ENCODE measurements at regions not wholly inside any gene's neighbourhood (a gene's known extent, or its start where the extent isn't known, plus 50 kb on each side); places are given as distances from the start of the nearest gene placed in this dataset.
A peak's percentile ranks its signal among the peaks of the same experiment; 100 is the strongest.
"Not testable (repeated sequence)": the region's sequence is repeated elsewhere in the genome, so short reads cannot be mapped to it uniquely, and the experiment has no call there.

- no peaks in the 10 kb centered on the region for H3K36me3 ChIP-seq (replicated peaks)
- H3K4me3 ChIP-seq: no peak overlapping the region
- in situ Hi-C loops (cut with MboI; ENCODE audit: low sequenced_read_pairs): no loop called here
- 0 out of 2 replicates have a peak, but pooled peaks cover 3% of the 10 kb centered on the region for H3K27me3 ChIP-seq (ENCODE audit: low read depth)
- H3K4me1 ChIP-seq: no peaks in the 10 kb centered on the region
- no peaks in the 10 kb centered on the region for H3K9me3 ChIP-seq
- no peak for DNase-seq (ENCODE audit: low spot score in 2 of 2)
Measured at GRCh38 chr21:36611379-36611778, 87.5 kb upstream of the SIM2 start.

GRCh38 chr21:36613059-36613458 is 85.9 kb upstream of the SIM2 start:
- Histone ChIP-seq H3K27me3 (ENCODE audit: low read depth) (0 out of 2 replicates have a peak, but pooled peaks cover 3% of the 10 kb centered on the region), H3K4me3 (no peak overlapping the region), H3K36me3 (replicated peaks) (no peaks in the 10 kb centered on the region), H3K4me1 (no peaks in the 10 kb centered on the region), H3K9me3 (no peaks in the 10 kb centered on the region)
- in situ Hi-C loops (cut with MboI; ENCODE audit: low sequenced_read_pairs): no loop called here
- no peak for DNase-seq (ENCODE audit: low spot score in 2 of 2)

DNA sequence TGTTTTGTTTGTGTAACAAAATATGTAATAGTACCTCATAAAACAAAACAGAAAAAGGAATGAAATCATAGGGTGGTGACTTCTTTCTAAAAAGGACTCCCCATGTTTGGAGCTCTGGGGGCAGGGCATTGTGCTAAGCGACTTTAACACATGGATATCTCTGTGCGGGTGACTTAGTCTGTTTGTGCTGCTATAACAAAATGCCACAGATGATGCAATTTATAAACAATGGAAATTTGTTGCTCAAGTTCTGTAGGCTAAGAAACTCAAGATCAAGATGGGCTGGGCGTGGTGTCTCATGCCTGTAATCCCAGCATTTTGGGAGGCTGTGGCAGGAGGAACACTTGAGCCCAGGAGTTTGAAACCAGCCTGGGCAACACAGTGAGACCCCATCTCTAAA is 85.4 kb upstream of the SIM2 start:
- 0 out of 2 replicates have a peak, but pooled peaks cover 3% of the 10 kb centered on the region for H3K27me3 ChIP-seq (ENCODE audit: low read depth)
- H3K36me3 ChIP-seq (replicated peaks): no peaks in the 10 kb centered on the region
- H3K4me3 ChIP-seq: no peak overlapping the region
- DNase-seq (ENCODE audit: low spot score in 2 of 2): no peak
- no peaks in the 10 kb centered on the region for H3K9me3 ChIP-seq
- in situ Hi-C loops (cut with MboI; ENCODE audit: low sequenced_read_pairs): no loop called here
- H3K4me1 ChIP-seq: no peaks in the 10 kb centered on the region

DNA sequence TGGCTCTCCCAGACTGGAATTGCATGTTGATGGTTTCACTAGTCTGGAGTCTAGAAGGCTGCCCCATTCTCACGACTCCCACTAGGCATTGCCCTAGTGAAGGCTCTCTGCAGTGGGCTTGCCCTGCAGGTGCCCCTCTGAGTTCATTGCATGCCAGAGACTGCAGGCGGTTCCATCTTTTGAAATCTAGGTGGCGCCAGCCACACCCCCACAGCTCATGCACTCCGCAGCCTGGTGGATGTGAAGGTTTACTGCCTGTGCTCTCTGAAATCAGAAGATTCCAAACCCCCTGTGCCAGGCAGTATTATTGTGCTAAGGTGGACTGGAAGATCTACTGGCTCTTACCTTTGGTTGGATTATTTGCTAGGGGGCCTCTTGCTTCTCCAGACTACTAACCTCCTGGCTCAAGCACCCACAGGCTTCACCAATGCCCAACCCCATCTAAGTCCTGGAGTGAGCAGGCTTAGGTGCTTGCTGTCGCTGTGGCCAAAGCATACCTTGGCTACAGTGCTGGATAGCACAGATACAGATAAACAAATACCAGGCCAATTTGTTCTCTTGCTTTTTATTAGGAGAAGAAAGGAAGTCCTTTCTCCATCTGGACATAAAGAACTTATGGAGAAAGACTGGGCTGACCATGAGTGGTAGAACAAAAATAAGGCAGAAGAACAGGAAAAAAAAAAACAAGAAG is 83.5 kb upstream of the SIM2 start:
- Histone ChIP-seq H3K4me3 (no peak overlapping the region), H3K36me3 (replicated peaks) (no peaks in the 10 kb centered on the region), H3K9me3 (no peaks in the 10 kb centered on the region; the same call in 1 of the 2 replicates), H3K27me3 (ENCODE audit: low read depth) (0 out of 2 replicates have a peak, but pooled peaks cover 3% of the 10 kb centered on the region), H3K4me1 (no peaks in the 10 kb centered on the region)
- in situ Hi-C loops (cut with MboI; ENCODE audit: low sequenced_read_pairs): no loop called here
- peak in 1 of 2 experiments; percentile 27 for DNase-seq (ENCODE audit: low spot score in 2 of 2)

- H3K36me3 ChIP-seq (replicated peaks); in situ Hi-C loops (cut with MboI; ENCODE audit: low sequenced_read_pairs); H3K27me3 ChIP-seq (ENCODE audit: low read depth); H3K4me3 ChIP-seq; H3K9me3 ChIP-seq; DNase-seq (ENCODE audit: low spot score in 2 of 2); H3K4me1 ChIP-seq: not testable (repeated sequence)
Measured at GRCh38 chr21:36616773-36617172, 82.1 kb upstream of the SIM2 start.

DNA sequence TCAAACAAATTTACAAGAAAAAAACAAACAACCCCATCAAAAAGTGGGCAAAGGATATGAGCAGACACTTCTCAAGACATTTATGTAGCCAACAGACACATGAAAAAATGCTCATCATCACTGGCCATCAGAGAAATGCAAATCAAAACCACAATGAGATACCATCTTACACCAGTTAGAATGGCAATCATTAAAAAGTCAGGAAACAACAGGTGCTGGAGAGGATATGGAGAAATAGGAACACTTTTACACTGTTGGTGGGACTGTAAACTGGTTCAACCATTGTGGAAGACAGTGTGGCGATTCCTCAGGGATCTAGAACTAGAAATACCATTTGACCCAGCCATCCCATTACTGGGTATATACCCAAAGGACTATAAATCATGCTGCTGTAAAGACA is 77.1 kb upstream of the SIM2 start:
- H3K4me3 ChIP-seq; H3K27me3 ChIP-seq (ENCODE audit: low read depth); H3K36me3 ChIP-seq (replicated peaks); in situ Hi-C loops (cut with MboI; ENCODE audit: low sequenced_read_pairs); H3K4me1 ChIP-seq; DNase-seq (ENCODE audit: low spot score in 2 of 2); H3K9me3 ChIP-seq: not testable (repeated sequence)

- no peak for DNase-seq (ENCODE audit: low spot score in 2 of 2)
- H3K4me1 ChIP-seq: no peaks in the 10 kb centered on the region
- peaks cover 4% of the 10 kb centered on the region for H3K9me3 ChIP-seq
- no peak overlapping the region for H3K4me3 ChIP-seq
- H3K27me3 ChIP-seq (ENCODE audit: low read depth): no peaks in the 10 kb centered on the region
- in situ Hi-C loops (cut with MboI; ENCODE audit: low sequenced_read_pairs): no loop called here
- no peaks in the 10 kb centered on the region for H3K36me3 ChIP-seq (replicated peaks)
Measured at GRCh38 chr21:36624105-36624504, 74.8 kb upstream of the SIM2 start.

DNA sequence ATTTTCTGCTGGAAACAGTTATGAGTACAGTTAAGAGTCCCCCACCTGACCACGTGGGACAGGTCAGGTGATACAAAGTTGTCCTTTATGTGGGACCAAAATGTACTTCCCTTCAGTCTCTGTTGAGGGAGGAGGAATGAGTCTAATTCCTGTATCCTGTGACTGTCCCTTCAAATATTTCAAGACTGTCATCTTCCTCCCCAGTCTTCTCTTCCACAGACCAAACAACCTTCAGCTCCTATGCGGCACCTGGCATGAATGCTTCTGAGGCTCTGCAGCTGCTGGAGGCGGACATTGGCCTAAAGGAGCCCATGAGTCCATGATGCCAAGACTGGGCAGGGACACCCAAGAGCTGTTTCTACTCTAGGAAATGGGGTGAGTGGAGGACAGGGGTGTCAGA is 72.1 kb upstream of the SIM2 start:
- H3K4me3 ChIP-seq: no peak overlapping the region
- no peaks in the 10 kb centered on the region for H3K36me3 ChIP-seq (replicated peaks)
- in situ Hi-C loops (cut with MboI; ENCODE audit: low sequenced_read_pairs): no loop called here
- H3K9me3 ChIP-seq: no peaks in the 10 kb centered on the region
- no peaks in the 10 kb centered on the region; the same call in 1 of the 2 replicates for H3K27me3 ChIP-seq (ENCODE audit: low read depth)
- H3K4me1 ChIP-seq: no peaks in the 10 kb centered on the region
- DNase-seq (ENCODE audit: low spot score in 2 of 2): no peak

- DNase-seq (ENCODE audit: low spot score in 2 of 2): no peak
- H3K4me3 ChIP-seq: no peak overlapping the region
- H3K27me3 ChIP-seq (ENCODE audit: low read depth): no peaks in the 10 kb centered on the region; the same call in 1 of the 2 replicates
- no peaks in the 10 kb centered on the region for H3K4me1 ChIP-seq
- H3K9me3 ChIP-seq: no peaks in the 10 kb centered on the region
- H3K36me3 ChIP-seq (replicated peaks): no peaks in the 10 kb centered on the region
- in situ Hi-C loops (cut with MboI; ENCODE audit: low sequenced_read_pairs): no loop called here
Measured at GRCh38 chr21:36627242-36627641, 71.7 kb upstream of the SIM2 start.

DNA sequence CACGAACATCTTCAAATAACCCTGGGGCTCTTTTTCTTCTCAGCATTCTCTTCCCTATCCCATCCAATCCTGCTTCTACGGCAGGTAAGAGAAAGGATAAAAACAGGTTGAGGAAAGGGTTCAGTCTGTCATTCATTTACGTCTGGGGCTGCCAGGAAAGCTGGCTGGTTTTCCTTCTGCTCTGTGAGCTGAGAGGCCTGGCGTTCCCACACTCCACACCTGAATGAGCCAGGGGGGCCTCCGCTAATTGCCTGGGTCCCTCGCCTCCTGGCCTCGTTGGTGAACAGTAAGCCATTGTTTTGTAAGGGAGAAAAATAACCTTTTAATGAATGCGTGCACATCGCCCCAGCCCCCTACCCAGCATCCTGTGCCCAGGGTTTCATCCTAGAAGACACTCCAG is 70.8 kb upstream of the SIM2 start:
- Histone ChIP-seq H3K36me3 (replicated peaks) (no peaks in the 10 kb centered on the region), H3K4me3 (no peak overlapping the region), H3K27me3 (ENCODE audit: low read depth) (no peaks in the 10 kb centered on the region; the same call in 1 of the 2 replicates), H3K9me3 (no peaks in the 10 kb centered on the region), H3K4me1 (no peaks in the 10 kb centered on the region)
- in situ Hi-C loops (cut with MboI; ENCODE audit: low sequenced_read_pairs): no loop called here
- no peak for DNase-seq (ENCODE audit: low spot score in 2 of 2)

- no peaks in the 10 kb centered on the region for H3K36me3 ChIP-seq (replicated peaks)
- no peaks in the 10 kb centered on the region for H3K9me3 ChIP-seq
- no peak for DNase-seq (ENCODE audit: low spot score in 2 of 2)
- in situ Hi-C loops (cut with MboI; ENCODE audit: low sequenced_read_pairs): no loop called here
- H3K4me1 ChIP-seq: no peaks in the 10 kb centered on the region
- H3K27me3 ChIP-seq (ENCODE audit: low read depth): no peaks in the 10 kb centered on the region; the same call in 1 of the 2 replicates
- no peak overlapping the region for H3K4me3 ChIP-seq
Measured at GRCh38 chr21:36628761-36629460, 70.0 kb upstream of the SIM2 start.

DNA sequence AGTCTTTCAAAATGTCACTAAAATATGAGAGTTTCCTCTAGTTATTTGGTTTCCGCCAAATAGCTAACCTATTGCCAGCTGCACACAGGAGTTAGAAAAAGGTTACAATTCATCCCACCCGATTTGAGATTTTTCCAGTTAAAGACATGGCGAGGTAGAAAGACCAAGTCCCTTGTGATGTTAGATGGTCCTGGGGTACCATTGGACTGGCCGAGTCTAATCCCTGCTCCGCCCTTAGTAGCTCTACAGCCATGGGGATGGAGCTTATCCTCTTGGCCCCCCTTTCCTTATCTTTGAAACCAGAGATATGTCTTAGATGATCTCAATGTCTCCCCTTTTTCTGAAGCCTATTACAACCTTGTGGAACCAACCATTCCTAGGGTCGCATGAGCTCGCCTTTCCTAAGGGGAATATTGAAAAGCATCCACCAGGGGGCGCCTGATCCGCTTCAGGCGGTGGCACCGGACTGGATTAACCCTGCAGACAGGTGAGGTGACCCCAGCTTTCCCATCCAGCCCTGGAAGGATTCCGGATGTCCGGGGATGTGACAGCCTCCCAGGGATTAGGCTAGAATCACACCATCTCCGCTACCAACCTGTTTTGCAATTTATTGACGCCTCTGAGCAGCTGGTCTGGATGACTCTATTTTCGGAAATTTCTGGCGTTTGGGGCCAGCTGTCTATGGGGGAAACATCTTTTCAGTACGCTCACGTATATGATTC is 68.3 kb upstream of the SIM2 start:
- H3K36me3 ChIP-seq (replicated peaks): no peaks in the 10 kb centered on the region
- in situ Hi-C loops (cut with MboI; ENCODE audit: low sequenced_read_pairs): loop anchor here (10.0 kb wide), 1 partner anchor 294 kb away; no protein-coding TSS in a partner anchor
- DNase-seq (ENCODE audit: low spot score in 2 of 2): peak; percentile 38 to 86
- no peak overlapping the region for H3K4me3 ChIP-seq
- H3K27me3 ChIP-seq (ENCODE audit: low read depth): no peaks in the 10 kb centered on the region; the same call in 1 of the 2 replicates
- H3K9me3 ChIP-seq: no peaks in the 10 kb centered on the region
- no peaks in the 10 kb centered on the region for H3K4me1 ChIP-seq

- Histone ChIP-seq H3K36me3 (replicated peaks) (no peaks in the 10 kb centered on the region), H3K4me3 (no peak overlapping the region), H3K4me1 (no peaks in the 10 kb centered on the region), H3K9me3 (no peaks in the 10 kb centered on the region; the same call in 1 of the 2 replicates), H3K27me3 (ENCODE audit: low read depth) (peaks cover 4% of the 10 kb centered on the region; the same call in 1 of the 2 replicates)
- in situ Hi-C loops (cut with MboI; ENCODE audit: low sequenced_read_pairs): loop anchor here (10.0 kb wide), 1 partner anchor 289 kb away; no protein-coding TSS in a partner anchor
- no peak for DNase-seq (ENCODE audit: low spot score in 2 of 2)
Measured at GRCh38 chr21:36636016-36636415, 62.9 kb upstream of the SIM2 start.
